NB4 (cell line): ENCODE measurements at regions not wholly inside any gene's neighbourhood (a gene's known extent, or its start where the extent isn't known, plus 50 kb on each side); places are given as distances from the start of the nearest gene placed in this dataset.

Experiments
- MYC ChIP-seq: IDR thresholded peaks from 2 replicates; pipeline ENCODE4 v1.6.1; 2011; ENCODE audit warnings: low read depth, low read length
- POLR2A ChIP-seq: IDR thresholded peaks from 2 replicates; pipeline ENCODE4 v1.6.1; 2011; ENCODE audit warnings: mild to moderate bottlenecking; ENCODE audit not compliant: insufficient read length; ENCODE audit errors: extremely low read depth
- TF ChIP-seq, protein P1 (sequence below): IDR thresholded peaks from one replicate; pipeline ENCODE4 v1.5.1; 2012; ENCODE audit warnings: low read depth, low read length
- TF ChIP-seq, protein P2 (sequence below): IDR thresholded peaks from 2 replicates; pipeline ENCODE4 v1.6.1; 2011; ENCODE audit warnings: low read depth, low read length

DNA sequence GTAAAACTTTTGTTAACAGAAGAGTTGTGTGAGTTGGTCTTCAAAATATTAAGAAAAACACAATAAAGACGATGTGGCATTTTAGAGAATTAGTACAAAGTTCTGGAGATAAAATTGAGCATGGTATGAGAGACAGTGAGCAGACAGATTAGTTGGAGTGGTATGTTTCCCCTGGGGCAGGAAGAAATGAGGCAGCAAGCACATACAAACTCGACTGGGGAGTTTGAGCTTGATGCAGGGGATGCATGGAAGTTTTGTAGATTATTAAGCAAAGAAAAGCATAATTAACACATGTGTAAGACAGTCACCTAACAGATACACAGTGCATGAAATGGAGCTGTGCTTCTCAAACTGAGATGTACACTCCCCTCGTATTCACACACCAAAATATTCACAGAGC is 58.1 kb upstream of the IL2 start:
- TF ChIP-seq, protein P1, sequence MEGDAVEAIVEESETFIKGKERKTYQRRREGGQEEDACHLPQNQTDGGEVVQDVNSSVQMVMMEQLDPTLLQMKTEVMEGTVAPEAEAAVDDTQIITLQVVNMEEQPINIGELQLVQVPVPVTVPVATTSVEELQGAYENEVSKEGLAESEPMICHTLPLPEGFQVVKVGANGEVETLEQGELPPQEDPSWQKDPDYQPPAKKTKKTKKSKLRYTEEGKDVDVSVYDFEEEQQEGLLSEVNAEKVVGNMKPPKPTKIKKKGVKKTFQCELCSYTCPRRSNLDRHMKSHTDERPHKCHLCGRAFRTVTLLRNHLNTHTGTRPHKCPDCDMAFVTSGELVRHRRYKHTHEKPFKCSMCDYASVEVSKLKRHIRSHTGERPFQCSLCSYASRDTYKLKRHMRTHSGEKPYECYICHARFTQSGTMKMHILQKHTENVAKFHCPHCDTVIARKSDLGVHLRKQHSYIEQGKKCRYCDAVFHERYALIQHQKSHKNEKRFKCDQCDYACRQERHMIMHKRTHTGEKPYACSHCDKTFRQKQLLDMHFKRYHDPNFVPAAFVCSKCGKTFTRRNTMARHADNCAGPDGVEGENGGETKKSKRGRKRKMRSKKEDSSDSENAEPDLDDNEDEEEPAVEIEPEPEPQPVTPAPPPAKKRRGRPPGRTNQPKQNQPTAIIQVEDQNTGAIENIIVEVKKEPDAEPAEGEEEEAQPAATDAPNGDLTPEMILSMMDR: no peak
- TF ChIP-seq POLR2A (no peak), MYC (no peak)
- TF ChIP-seq, protein P2, sequence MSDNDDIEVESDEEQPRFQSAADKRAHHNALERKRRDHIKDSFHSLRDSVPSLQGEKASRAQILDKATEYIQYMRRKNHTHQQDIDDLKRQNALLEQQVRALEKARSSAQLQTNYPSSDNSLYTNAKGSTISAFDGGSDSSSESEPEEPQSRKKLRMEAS: no peak
